ENCODE measurements at regions not wholly inside any gene's neighbourhood (a gene's known extent, or its start where the extent isn't known, plus 50 kb on each side); places are given as distances from the start of the nearest gene placed in this dataset.
A peak's percentile ranks its signal among the peaks of the same experiment; 100 is the strongest.

- no peak for DNase-seq (ENCODE audit: low read depth)
Observed at GRCh38 chr5:124839371-124839998, 93.0 kb upstream of the ZNF608 start.

GRCh38 chr5:124841829-124842712, 95.6 kb upstream of the ZNF608 start:
- DNase-seq (ENCODE audit: low read depth), result no peak

- no peak for DNase-seq (ENCODE audit: low read depth)
Observed at GRCh38 chr5:124842725-124843595, 96.5 kb upstream of the ZNF608 start.

GRCh38 chr5:124843596-124843899, 97.1 kb upstream of the ZNF608 start:
- no peak for DNase-seq (ENCODE audit: low read depth)

GRCh38 chr5:124844371-124844920, 98.0 kb upstream of the ZNF608 start:
- DNase-seq (ENCODE audit: low read depth), result no peak

GRCh38 chr5:124847907-124848306, 101.5 kb upstream of the ZNF608 start:
- no peak for DNase-seq (ENCODE audit: low read depth)

- DNase-seq (ENCODE audit: low read depth), result no peak
Observed at GRCh38 chr5:124849774-124850173, 103.3 kb upstream of the ZNF608 start.

GRCh38 chr5:124856726-124857125, 110.3 kb upstream of the ZNF608 start:
- DNase-seq (ENCODE audit: low read depth), result no peak

- no peak for DNase-seq (ENCODE audit: low read depth)
Observed at GRCh38 chr5:124858612-124859011, 112.2 kb upstream of the ZNF608 start.

GRCh38 chr5:124859027-124859426, 112.6 kb upstream of the ZNF608 start:
- no peak for DNase-seq (ENCODE audit: low read depth)

GRCh38 chr5:124859556-124860290, 113.3 kb upstream of the ZNF608 start:
- no peak for DNase-seq (ENCODE audit: low read depth)

GRCh38 chr5:124860291-124860655, 113.8 kb upstream of the ZNF608 start:
- DNase-seq (ENCODE audit: low read depth), result no peak

GRCh38 chr5:124865066-124865465, 118.6 kb upstream of the ZNF608 start:
- DNase-seq (ENCODE audit: low read depth), result no peak

- DNase-seq (ENCODE audit: low read depth), result no peak
Observed at GRCh38 chr5:124865603-124866354, 119.3 kb upstream of the ZNF608 start.

- no peak for DNase-seq (ENCODE audit: low read depth)
Observed at GRCh38 chr5:124866355-124867136, 120.1 kb upstream of the ZNF608 start.

GRCh38 chr5:124867137-124867704, 120.8 kb upstream of the ZNF608 start:
- DNase-seq (ENCODE audit: low read depth), result peak; percentile 47

- no peak for DNase-seq (ENCODE audit: low read depth)
Observed at GRCh38 chr5:124868676-124869075, 122.2 kb upstream of the ZNF608 start.

GRCh38 chr5:124869426-124870033, 123.1 kb upstream of the ZNF608 start:
- DNase-seq (ENCODE audit: low read depth), result no peak

- DNase-seq (ENCODE audit: low read depth), result no peak
Observed at GRCh38 chr5:124870070-124870469, 123.6 kb upstream of the ZNF608 start.

Data from non-pigmented ciliary epithelial cell (primary cell).